Lung (tissue), 11 donors: ENCODE measurements at regions not wholly inside any gene's neighbourhood (a gene's known extent, or its start where the extent isn't known, plus 50 kb on each side); places are given as distances from the start of the nearest gene placed in this dataset.
A peak's percentile ranks its signal among the peaks of the same experiment; 100 is the strongest.

Experiments used
- ATAC-seq: fragments of 200-7000 bp; cut with Tn5 transposase; one replicate; pipeline ENCODE4 v1.9.1; 2020; ENCODE audit warnings: moderate number of reproducible peaks; ENCODE audit not compliant: insufficient read depth, low FRiP score
- DNase-seq, 3 donors: peaks; one replicate each; pipeline ENCODE4 v3.0.0-alpha.2; 2013 to 2017
- H3K27ac ChIP-seq, 2 donors: one replicate each; pipeline ENCODE4 v1.5.1; 2013; ENCODE audit warnings: mild to moderate bottlenecking in 2 of 2, moderate library complexity in 2 of 2, control low read depth in 1 of 2, inconsistent platforms in 1 of 2, low read depth in 1 of 2, low read length in 1 of 2
- H3K27me3 ChIP-seq, 3 donors: one replicate each; pipeline ENCODE4 v1.5.1; 2013; ENCODE audit warnings: low read length in 2 of 3; ENCODE audit not compliant: control insufficient read depth in 3 of 3, insufficient read depth in 3 of 3
- H3K36me3 ChIP-seq, 4 donors: one replicate each; pipeline ENCODE4 v1.5.1; 2013; ENCODE audit warnings: low read length in 4 of 4, mild to moderate bottlenecking in 1 of 4, moderate library complexity in 1 of 4; ENCODE audit not compliant: control insufficient read depth in 4 of 4, insufficient read depth in 4 of 4
- H3K4me1 ChIP-seq, 5 donors: one replicate each; pipeline ENCODE4 v1.5.1; 2013; ENCODE audit warnings: low read length in 5 of 5, mild to moderate bottlenecking in 2 of 5, moderate library complexity in 1 of 5; ENCODE audit not compliant: control insufficient read depth in 5 of 5, insufficient read depth in 5 of 5
- H3K4me3 ChIP-seq: one replicate; pipeline ENCODE4 v1.5.1; 2013; ENCODE audit warnings: mild to moderate bottlenecking, control low read depth, moderate library complexity
- H3K9ac ChIP-seq, 2 donors: one replicate each; pipeline ENCODE4 v1.5.1; 2013; ENCODE audit warnings: low read length in 2 of 2, control low read depth in 1 of 2; ENCODE audit not compliant: insufficient read depth in 1 of 2
- H3K9me3 ChIP-seq, 4 donors: one replicate each; pipeline ENCODE4 v1.5.1; 2013; ENCODE audit warnings: low read length in 3 of 4, mild to moderate bottlenecking in 1 of 4, moderate library complexity in 1 of 4; ENCODE audit not compliant: control insufficient read depth in 4 of 4, insufficient read depth in 3 of 4
- CTCF ChIP-seq: IDR thresholded peaks from 2 replicates; pipeline ENCODE4 v1.5.1; 2012; ENCODE audit warnings: mild to moderate bottlenecking; ENCODE audit errors: control extremely low read depth, extremely low read depth
- WGBS, 2 donors: extraction: QIAGEN DNeasy Blood & Tissue Kit; methylation state at CpG; one replicate each; pipeline ENCODE4 v1.1.7; 2013; 5-methylcytosine and 5-hydroxymethylcytosine counted together
- donor health status: control.
- donor health status: control.
- donor health status: Bipolar disorder and iron deficiency.
- donor health status: healthy.
- donor health status: DM: yes; HTN: yes; CAD: no.

- peaks cover 0 to 2% (median 0%) of the 10 kb centered on the region in 3 donors for H3K27me3 ChIP-seq
- 96% methylated on average over 2 of the region's 2 CpGs for WGBS, 2 donors
- peaks cover 0 to 3% (median 0%) of the 10 kb centered on the region in 5 donors for H3K4me1 ChIP-seq
- ATAC-seq = no peak
- no peak overlapping the region for H3K27ac ChIP-seq
- no peaks in the 10 kb centered on the region for H3K9me3 ChIP-seq
- no peak overlapping the region for H3K9ac ChIP-seq
- no peak for DNase-seq
- H3K4me3 ChIP-seq = no peak overlapping the region
- no peaks in the 10 kb centered on the region for H3K36me3 ChIP-seq
- TF ChIP-seq CTCF = no peak
Observed at GRCh38 chr2:118171546-118171945, 83.3 kb downstream of the INSIG2 start.

GRCh38 chr2:118169359-118170005 is 81.2 kb downstream of the INSIG2 start:
- ATAC-seq (peak; percentile 53), DNase-seq (peak in 1 of 3 donors; percentile 30)
- 19 to 30% methylated on average over 6 of the region's 6 CpGs for WGBS, 2 donors
- Histone ChIP-seq H3K9ac (no peak overlapping the region), H3K36me3 (no peaks in the 10 kb centered on the region), H3K27me3 (no peaks in the 10 kb centered on the region), H3K9me3 (no peaks in the 10 kb centered on the region), H3K4me3 (no peak overlapping the region), H3K4me1 (peaks cover 0 to 3% (median 0%) of the 10 kb centered on the region in 5 donors), H3K27ac (no peak overlapping the region)
- no peak for TF ChIP-seq CTCF

- no peak for DNase-seq
- WGBS, 2 donors = 63 to 81% methylated on average over 3 of the region's 3 CpGs
- Histone ChIP-seq H3K9me3 (no peaks in the 10 kb centered on the region), H3K9ac (no peak overlapping the region), H3K4me3 (no peak overlapping the region), H3K36me3 (no peaks in the 10 kb centered on the region), H3K27me3 (no peaks in the 10 kb centered on the region), H3K27ac (no peak overlapping the region), H3K4me1 (peaks cover 0 to 3% (median 0%) of the 10 kb centered on the region in 5 donors)
- no peak for ATAC-seq
- no peak for TF ChIP-seq CTCF
Observed at GRCh38 chr2:118168615-118169014, 80.3 kb downstream of the INSIG2 start.

GRCh38 chr2:118167026-118167425 is 78.8 kb downstream of the INSIG2 start:
- DNase-seq (no peak), ATAC-seq (no peak)
- H3K36me3 ChIP-seq = no peaks in the 10 kb centered on the region
- TF ChIP-seq CTCF = no peak
- H3K4me3 ChIP-seq = no peak overlapping the region
- no peak overlapping the region for H3K27ac ChIP-seq
- H3K9me3 ChIP-seq = no peaks in the 10 kb centered on the region
- H3K4me1 ChIP-seq = peaks cover 0 to 3% (median 0%) of the 10 kb centered on the region in 5 donors
- WGBS, 2 donors = 69 to 78% methylated on average over 2 of the region's 2 CpGs
- no peak overlapping the region for H3K9ac ChIP-seq
- no peaks in the 10 kb centered on the region for H3K27me3 ChIP-seq
